Mesodermal cell (in vitro differentiated cells): ENCODE measurements at regions not wholly inside any gene's neighbourhood (a gene's known extent, or its start where the extent isn't known, plus 50 kb on each side); places are given as distances from the start of the nearest gene placed in this dataset.
"Not testable (repeated sequence)": the region's sequence is repeated elsewhere in the genome, so short reads cannot be mapped to it uniquely, and the experiment has no call there.

Experiments used
- H3K27ac ChIP-seq: 2 replicates; pipeline ENCODE4 v1.7.0; 2013; ENCODE audit warnings: mild to moderate bottlenecking, low read depth, low read length, moderate library complexity; ENCODE audit not compliant: severe bottlenecking
- H3K36me3 ChIP-seq: 2 replicates; pipeline ENCODE4 v1.7.1; 2013; ENCODE audit warnings: mild to moderate bottlenecking, low read length, moderate library complexity; ENCODE audit not compliant: control insufficient read depth, insufficient read depth
- H3K4me1 ChIP-seq: one replicate; pipeline ENCODE4 v1.7.1; 2013; ENCODE audit warnings: mild to moderate bottlenecking, low read length; ENCODE audit not compliant: insufficient read depth, control insufficient read depth, poor library complexity, severe bottlenecking
- H3K4me3 ChIP-seq: 2 replicates; pipeline ENCODE4 v1.7.0; 2013; ENCODE audit warnings: low read length, control low read depth, mild to moderate bottlenecking; ENCODE audit not compliant: insufficient read depth, poor library complexity, severe bottlenecking; ENCODE audit errors: extremely low read depth
- H3K9me3 ChIP-seq: 2 replicates; pipeline ENCODE4 v1.7.1; 2013; ENCODE audit warnings: mild to moderate bottlenecking, low read length, moderate library complexity; ENCODE audit not compliant: control insufficient read depth
- WGBS, 2 experiments: methylation state at CpG; one replicate each; pipeline ENCODE4 v1.1.5; 2013; ENCODE audit warnings: missing lambda C conversion rate in 2 of 2; ENCODE audit not compliant: insufficient coverage in 2 of 2; 5-methylcytosine and 5-hydroxymethylcytosine counted together

DNA sequence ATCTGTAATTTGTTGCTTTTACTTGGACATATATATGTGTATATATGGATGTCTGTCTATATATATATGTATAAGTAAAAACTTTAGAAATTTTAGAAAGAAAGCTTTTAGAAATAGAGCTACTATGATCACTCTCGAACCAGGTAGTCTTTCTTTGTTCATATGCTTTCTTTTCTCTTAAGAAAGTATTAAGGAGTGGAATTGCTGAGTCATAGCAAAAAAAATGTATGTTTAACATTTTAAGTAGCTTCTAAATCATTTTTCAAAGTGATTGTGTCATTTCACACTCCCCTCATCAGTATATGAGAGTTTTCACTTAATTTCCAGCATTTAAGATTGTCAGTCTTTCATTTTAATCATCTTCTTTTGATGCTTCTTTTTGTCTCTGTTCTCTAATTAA is 447.9 kb upstream of the TECRL start:
- no peak overlapping the region for H3K27ac ChIP-seq
- WGBS, 2 experiments = no CpG with 5 or more reads among the region's 1 CpG
- H3K4me1 ChIP-seq = no peaks in the 10 kb centered on the region
- no peaks in the 10 kb centered on the region for H3K9me3 ChIP-seq
- no peaks in the 10 kb centered on the region for H3K36me3 ChIP-seq
- H3K4me3 ChIP-seq = no peak overlapping the region

GRCh38 chr4:64846417-64846816 is 437.2 kb upstream of the TECRL start:
- no peaks in the 10 kb centered on the region for H3K4me1 ChIP-seq
- no peak overlapping the region for H3K27ac ChIP-seq
- no peaks in the 10 kb centered on the region for H3K36me3 ChIP-seq
- H3K9me3 ChIP-seq = no peaks in the 10 kb centered on the region
- H3K4me3 ChIP-seq = no peak overlapping the region

- Histone ChIP-seq H3K4me1 (no peaks in the 10 kb centered on the region), H3K36me3 (no peaks in the 10 kb centered on the region), H3K27ac (no peak overlapping the region), H3K4me3 (no peak overlapping the region), H3K9me3 (no peaks in the 10 kb centered on the region)
Observed at GRCh38 chr4:64829749-64830148, 420.5 kb upstream of the TECRL start.

DNA sequence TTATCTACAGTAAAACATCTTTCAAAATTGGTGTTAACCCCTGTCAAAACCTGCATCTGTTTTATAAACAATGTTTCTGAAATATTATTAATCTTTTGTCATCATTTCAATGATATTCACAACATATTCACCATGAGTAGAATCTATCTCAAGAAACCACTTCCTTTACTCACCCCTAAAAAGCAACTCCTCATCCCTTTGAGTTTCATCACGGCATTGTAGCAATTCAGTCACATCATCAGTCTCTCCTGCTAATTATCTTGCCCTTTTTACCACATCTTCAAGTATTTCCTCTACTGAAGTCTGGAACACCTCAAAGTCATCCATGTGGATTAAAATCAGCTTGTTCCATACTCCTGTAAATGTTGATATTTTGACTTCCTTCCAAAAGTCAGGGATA is 415.3 kb upstream of the TECRL start:
- 83 to 100% methylated on average over 1 of the region's 1 CpG for WGBS, 2 experiments
- H3K9me3 ChIP-seq = no peaks in the 10 kb centered on the region

DNA sequence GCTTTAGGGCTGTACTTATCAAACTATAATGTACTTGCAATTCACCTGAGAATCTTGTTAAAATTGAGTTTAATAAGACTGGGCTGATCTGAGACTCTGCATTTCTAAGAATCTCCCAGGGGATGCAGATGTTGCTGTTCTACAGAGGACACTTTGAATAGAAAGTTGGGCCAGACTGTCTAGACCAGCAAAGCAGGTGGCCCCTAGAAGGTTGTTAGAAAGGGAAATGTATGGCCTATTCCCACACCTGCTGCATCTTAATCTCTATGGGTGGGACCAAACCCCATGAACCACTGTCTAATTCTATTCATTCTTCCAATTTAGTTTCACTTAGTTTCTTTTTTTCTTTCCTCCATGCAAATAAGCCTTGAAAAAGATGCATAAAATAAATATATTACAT is 413.2 kb upstream of the TECRL start:
- Histone ChIP-seq H3K4me1 (no peaks in the 10 kb centered on the region), H3K4me3 (no peak overlapping the region), H3K36me3 (no peaks in the 10 kb centered on the region), H3K9me3 (no peaks in the 10 kb centered on the region), H3K27ac (no peak overlapping the region)

More for the DNA sequence above, 415.3 kb upstream of the TECRL start:
- Histone ChIP-seq H3K4me1 (no peaks in the 10 kb centered on the region), H3K27ac (no peak overlapping the region), H3K4me3 (no peak overlapping the region), H3K36me3 (no peaks in the 10 kb centered on the region)

DNA sequence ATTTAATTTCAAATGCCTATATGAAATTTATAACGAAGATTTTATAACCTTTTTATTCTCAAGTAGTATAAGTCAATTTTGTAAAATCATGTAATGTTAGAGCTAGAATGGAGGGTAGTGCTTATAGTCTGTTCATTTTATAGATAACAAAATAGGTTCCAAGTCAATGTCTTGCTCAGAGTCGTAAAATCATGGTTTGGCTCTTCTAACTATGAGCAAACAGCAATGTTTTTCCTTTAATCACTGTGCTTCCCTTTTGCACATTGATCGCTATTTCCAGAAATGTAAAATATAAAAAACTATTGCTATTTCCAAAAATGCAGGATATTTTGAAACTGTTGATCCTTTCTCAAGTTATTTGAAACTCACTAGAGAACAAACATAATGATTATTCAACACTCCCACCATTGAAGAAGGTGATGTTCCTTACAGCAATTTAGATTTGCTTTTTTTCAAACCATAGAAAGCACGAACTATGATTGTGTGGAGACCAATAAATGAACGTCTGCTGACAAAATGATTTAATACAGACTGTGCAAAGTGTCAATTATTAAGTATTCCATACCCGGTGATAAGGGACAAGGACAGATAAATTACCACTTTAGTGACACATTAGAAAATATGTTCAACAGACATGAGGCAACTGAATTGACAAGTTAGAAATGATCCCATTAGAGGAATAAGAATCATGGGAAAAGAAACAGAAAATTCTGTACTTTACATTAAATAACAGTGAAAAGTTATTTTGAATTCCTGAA is 412.1 kb upstream of the TECRL start:
- WGBS, 2 experiments = 100% methylated on average over 1 of the region's 6 CpGs; no CpG with 5 or more reads in 1 of the 2 experiments

DNA sequence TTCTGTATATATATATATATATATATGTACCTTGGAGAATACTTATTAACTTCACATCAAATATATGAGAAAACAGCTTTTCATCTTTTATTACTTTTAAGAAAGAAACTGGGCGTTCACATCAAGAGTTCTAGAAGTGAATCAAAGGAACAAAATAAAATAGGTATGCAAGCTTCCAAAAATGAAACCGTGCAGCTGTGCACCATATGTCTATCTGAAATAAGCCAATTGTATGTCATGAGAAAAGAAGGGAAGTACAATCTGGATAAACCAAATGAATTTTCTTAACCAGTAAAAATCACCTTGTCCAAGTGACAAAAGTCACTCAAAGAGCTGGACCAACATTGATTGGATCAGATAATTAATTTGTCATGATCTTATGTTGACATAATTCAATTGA is 405.4 kb upstream of the TECRL start:
- H3K27ac ChIP-seq = no peak overlapping the region
- no peaks in the 10 kb centered on the region for H3K4me1 ChIP-seq
- H3K36me3 ChIP-seq = no peaks in the 10 kb centered on the region
- no peaks in the 10 kb centered on the region for H3K9me3 ChIP-seq
- no peak overlapping the region for H3K4me3 ChIP-seq
- no CpG with 5 or more reads among the region's 2 CpGs for WGBS, 2 experiments

More for the DNA sequence above, 412.1 kb upstream of the TECRL start:
- Histone ChIP-seq H3K4me1 (no peaks in the 10 kb centered on the region), H3K4me3 (no peak overlapping the region), H3K36me3 (no peaks in the 10 kb centered on the region), H3K27ac (no peak overlapping the region), H3K9me3 (no peaks in the 10 kb centered on the region)

- WGBS, 2 experiments = no CpG with 5 or more reads among the region's 2 CpGs
- Histone ChIP-seq H3K27ac (no peak overlapping the region), H3K4me1 (no peaks in the 10 kb centered on the region), H3K36me3 (no peaks in the 10 kb centered on the region), H3K4me3 (no peak overlapping the region), H3K9me3 (no peaks in the 10 kb centered on the region)
Observed at GRCh38 chr4:64807821-64808220, 398.6 kb upstream of the TECRL start.

GRCh38 chr4:64799751-64800150 is 390.5 kb upstream of the TECRL start:
- no peaks in the 10 kb centered on the region for H3K4me1 ChIP-seq
- no peak overlapping the region for H3K4me3 ChIP-seq
- 85 to 88% methylated on average over 5 of the region's 7 CpGs for WGBS, 2 experiments
- H3K36me3 ChIP-seq = no peaks in the 10 kb centered on the region
- no peaks in the 10 kb centered on the region for H3K9me3 ChIP-seq
- H3K27ac ChIP-seq = no peak overlapping the region

DNA sequence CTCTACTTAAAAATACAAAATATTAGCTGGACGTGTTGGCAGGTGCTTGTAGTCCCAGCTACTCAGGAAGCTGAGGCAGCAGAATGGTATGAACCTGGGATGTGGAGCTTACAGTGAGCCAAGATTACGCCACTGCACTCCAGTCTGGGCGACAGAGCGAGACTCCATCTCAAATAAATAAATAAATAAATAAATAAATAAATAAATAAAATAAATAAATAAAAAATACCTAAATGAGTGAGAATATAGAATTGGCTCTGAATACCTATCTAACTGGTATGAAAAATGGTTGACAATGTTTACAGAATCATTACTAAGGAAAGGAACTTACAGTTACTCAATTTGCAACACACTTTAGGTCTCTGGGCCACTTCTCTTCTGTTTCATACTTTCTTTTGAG is 389.6 kb upstream of the TECRL start:
- H3K4me3 ChIP-seq, H3K36me3 ChIP-seq, H3K4me1 ChIP-seq, H3K9me3 ChIP-seq, H3K27ac ChIP-seq: not testable (repeated sequence)
- no CpG with 5 or more reads among the region's 4 CpGs for WGBS, 2 experiments

DNA sequence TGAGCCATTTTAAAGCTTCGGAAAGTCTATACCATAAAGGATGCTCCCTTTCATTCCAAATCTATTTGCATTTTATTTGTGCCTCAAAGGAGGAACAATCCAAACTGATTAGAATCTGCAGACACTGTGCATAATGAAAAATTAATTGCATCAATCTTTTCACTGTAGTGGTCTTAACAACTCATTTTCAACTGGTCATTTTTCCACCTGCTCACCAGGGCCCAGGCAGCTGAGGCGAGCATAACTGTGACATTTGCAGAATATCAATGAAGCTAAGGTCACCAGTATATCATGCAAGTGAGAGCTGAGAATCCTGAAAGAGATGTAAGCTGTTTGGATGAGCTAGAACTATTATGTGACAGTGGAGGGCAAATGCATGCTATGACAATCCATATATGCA is 387.3 kb upstream of the TECRL start:
- WGBS, 2 experiments = 77 to 90% methylated on average over 1 to 2 of the region's 2 CpGs
- Histone ChIP-seq H3K27ac (no peak overlapping the region), H3K4me1 (no peaks in the 10 kb centered on the region), H3K36me3 (no peaks in the 10 kb centered on the region), H3K4me3 (no peak overlapping the region), H3K9me3 (no peaks in the 10 kb centered on the region)
